Duodenal mucosa (tissue), 2 donors: ENCODE measurements at regions not wholly inside any gene's neighbourhood (a gene's known extent, or its start where the extent isn't known, plus 50 kb on each side); places are given as distances from the start of the nearest gene placed in this dataset.

Source experiments
- H3K27ac ChIP-seq: one replicate; pipeline ENCODE4 v1.7.0; 2013; ENCODE audit warnings: low read depth, low read length
- H3K27me3 ChIP-seq, 2 donors: one replicate each; pipeline ENCODE4 v1.7.0; 2013; ENCODE audit warnings: low read length in 2 of 2, control low read depth in 1 of 2; ENCODE audit not compliant: insufficient read depth in 2 of 2, control insufficient read depth in 1 of 2
- H3K36me3 ChIP-seq, 2 donors: one replicate each; pipeline ENCODE4 v1.7.0; 2013; ENCODE audit warnings: low read length in 2 of 2, control low read depth in 1 of 2; ENCODE audit not compliant: insufficient read depth in 2 of 2, control insufficient read depth in 1 of 2
- H3K4me1 ChIP-seq, 2 donors: one replicate each; pipeline ENCODE4 v1.7.0; 2013; ENCODE audit warnings: low read length in 2 of 2, control low read depth in 1 of 2; ENCODE audit not compliant: insufficient read depth in 2 of 2, control insufficient read depth in 1 of 2
- H3K4me3 ChIP-seq, 2 donors: one replicate each; pipeline ENCODE4 v1.7.0; 2013; ENCODE audit warnings: low read length in 2 of 2, low read depth in 1 of 2
- H3K9ac ChIP-seq, 2 donors: one replicate each; pipeline ENCODE4 v1.7.0; 2013; ENCODE audit warnings: low read length in 2 of 2, low read depth in 1 of 2
- H3K9me3 ChIP-seq, 2 donors: one replicate each; pipeline ENCODE4 v1.7.0; 2013; ENCODE audit warnings: low read length in 2 of 2, control low read depth in 1 of 2; ENCODE audit not compliant: control insufficient read depth in 1 of 2

GRCh38 chr1:221632072-221632471 is 109.8 kb downstream of the DUSP10 start:
- no peaks in the 10 kb centered on the region for H3K27me3 ChIP-seq
- H3K9me3 ChIP-seq = no peaks in the 10 kb centered on the region
- H3K4me3 ChIP-seq = no peak overlapping the region
- H3K36me3 ChIP-seq = no peaks in the 10 kb centered on the region
- H3K4me1 ChIP-seq = no peaks in the 10 kb centered on the region
- H3K27ac ChIP-seq = no peak overlapping the region
- no peak overlapping the region for H3K9ac ChIP-seq

GRCh38 chr1:221633841-221634409 is 108.0 kb downstream of the DUSP10 start:
- no peaks in the 10 kb centered on the region for H3K27me3 ChIP-seq
- no peaks in the 10 kb centered on the region for H3K4me1 ChIP-seq
- no peak overlapping the region for H3K4me3 ChIP-seq
- no peaks in the 10 kb centered on the region for H3K9me3 ChIP-seq
- H3K27ac ChIP-seq = no peak overlapping the region
- no peaks in the 10 kb centered on the region for H3K36me3 ChIP-seq
- no peak overlapping the region for H3K9ac ChIP-seq

GRCh38 chr1:221634606-221635005 is 107.3 kb downstream of the DUSP10 start:
- H3K36me3 ChIP-seq = no peaks in the 10 kb centered on the region
- H3K27ac ChIP-seq = no peak overlapping the region
- no peak overlapping the region for H3K9ac ChIP-seq
- no peaks in the 10 kb centered on the region for H3K27me3 ChIP-seq
- no peak overlapping the region for H3K4me3 ChIP-seq
- no peaks in the 10 kb centered on the region for H3K9me3 ChIP-seq
- no peaks in the 10 kb centered on the region for H3K4me1 ChIP-seq

- H3K4me1 ChIP-seq = no peaks in the 10 kb centered on the region
- no peaks in the 10 kb centered on the region for H3K36me3 ChIP-seq
- H3K27ac ChIP-seq = no peak overlapping the region
- H3K9ac ChIP-seq = no peak overlapping the region
- H3K4me3 ChIP-seq = no peak overlapping the region
- H3K27me3 ChIP-seq = no peaks in the 10 kb centered on the region
- no peaks in the 10 kb centered on the region for H3K9me3 ChIP-seq
Observed at GRCh38 chr1:221635305-221635704, 106.6 kb downstream of the DUSP10 start.

- Histone ChIP-seq H3K27ac (no peak overlapping the region), H3K9ac (no peak overlapping the region), H3K36me3 (no peaks in the 10 kb centered on the region), H3K9me3 (no peaks in the 10 kb centered on the region), H3K4me1 (no peaks in the 10 kb centered on the region), H3K4me3 (no peak overlapping the region), H3K27me3 (no peaks in the 10 kb centered on the region)
Observed at GRCh38 chr1:221636096-221636495, 105.8 kb downstream of the DUSP10 start.

GRCh38 chr1:221636967-221637366 is 104.9 kb downstream of the DUSP10 start:
- Histone ChIP-seq H3K4me1 (no peaks in the 10 kb centered on the region), H3K36me3 (no peaks in the 10 kb centered on the region), H3K9me3 (no peaks in the 10 kb centered on the region), H3K4me3 (no peak overlapping the region), H3K27me3 (no peaks in the 10 kb centered on the region), H3K9ac (no peak overlapping the region), H3K27ac (no peak overlapping the region)

GRCh38 chr1:221637641-221638041 is 104.2 kb downstream of the DUSP10 start:
- no peaks in the 10 kb centered on the region for H3K36me3 ChIP-seq
- H3K4me3 ChIP-seq = no peak overlapping the region
- H3K27me3 ChIP-seq = no peaks in the 10 kb centered on the region
- H3K9ac ChIP-seq = no peak overlapping the region
- no peaks in the 10 kb centered on the region for H3K9me3 ChIP-seq
- no peaks in the 10 kb centered on the region for H3K4me1 ChIP-seq
- no peak overlapping the region for H3K27ac ChIP-seq

GRCh38 chr1:221638595-221638994 is 103.3 kb downstream of the DUSP10 start:
- H3K9me3 ChIP-seq = no peaks in the 10 kb centered on the region
- no peak overlapping the region for H3K9ac ChIP-seq
- H3K36me3 ChIP-seq = no peaks in the 10 kb centered on the region
- H3K27me3 ChIP-seq = no peaks in the 10 kb centered on the region
- no peak overlapping the region for H3K27ac ChIP-seq
- no peak overlapping the region for H3K4me3 ChIP-seq
- H3K4me1 ChIP-seq = no peaks in the 10 kb centered on the region

GRCh38 chr1:221641811-221642210 is 100.1 kb downstream of the DUSP10 start:
- H3K27me3 ChIP-seq = no peaks in the 10 kb centered on the region
- H3K9me3 ChIP-seq = no peaks in the 10 kb centered on the region
- H3K4me1 ChIP-seq = no peaks in the 10 kb centered on the region
- H3K36me3 ChIP-seq = no peaks in the 10 kb centered on the region
- no peak overlapping the region for H3K4me3 ChIP-seq
- H3K27ac ChIP-seq = no peak overlapping the region
- no peak overlapping the region for H3K9ac ChIP-seq

GRCh38 chr1:221643404-221644144 is 98.3 kb downstream of the DUSP10 start:
- H3K27me3 ChIP-seq = no peaks in the 10 kb centered on the region
- no peaks in the 10 kb centered on the region for H3K4me1 ChIP-seq
- no peak overlapping the region for H3K9ac ChIP-seq
- no peaks in the 10 kb centered on the region for H3K36me3 ChIP-seq
- no peaks in the 10 kb centered on the region for H3K9me3 ChIP-seq
- H3K4me3 ChIP-seq = no peak overlapping the region
- H3K27ac ChIP-seq = no peak overlapping the region
